H9 (cell line): ENCODE measurements at regions not wholly inside any gene's neighbourhood (a gene's known extent, or its start where the extent isn't known, plus 50 kb on each side); places are given as distances from the start of the nearest gene placed in this dataset.

Experiments used
- DNase-seq: peaks from one replicate; pipeline ENCODE4 v3.0.0-alpha.2; 2017
- H2AFZ ChIP-seq: one replicate; pipeline ENCODE4 v1.6.1; 2013; ENCODE audit warnings: mild to moderate bottlenecking, low read length, control low read depth, moderate library complexity
- H2AK5ac ChIP-seq: 2 replicates; pipeline ENCODE4 v1.6.1; 2013; ENCODE audit warnings: low read length, control low read depth, mixed read lengths; ENCODE audit not compliant: insufficient read length
- H2BK120ac ChIP-seq: one replicate; pipeline ENCODE4 v1.6.1; 2013; ENCODE audit warnings: low read depth, mild to moderate bottlenecking, low read length, control low read depth, inconsistent platforms; ENCODE audit not compliant: poor library complexity, severe bottlenecking
- H2BK12ac ChIP-seq: 2 replicates; pipeline ENCODE4 v1.6.1; 2013; ENCODE audit warnings: low read length, control low read depth, mixed read lengths, low read depth; ENCODE audit not compliant: insufficient read length
- H2BK15ac ChIP-seq: 2 replicates; pipeline ENCODE4 v1.6.1; 2013; ENCODE audit warnings: low read depth, low read length, control low read depth
- H2BK20ac ChIP-seq: one replicate; pipeline ENCODE4 v1.6.1; 2013; ENCODE audit warnings: low read depth, mild to moderate bottlenecking, low read length, control low read depth, inconsistent platforms; ENCODE audit not compliant: poor library complexity, severe bottlenecking
- H2BK5ac ChIP-seq: 2 replicates; pipeline ENCODE4 v1.6.1; 2013; ENCODE audit warnings: low read length, control low read depth, mixed read lengths; ENCODE audit not compliant: insufficient read length
- H3K14ac ChIP-seq: 2 replicates; pipeline ENCODE4 v1.6.1; 2013; ENCODE audit warnings: low read length, control low read depth; ENCODE audit not compliant: insufficient read depth
- H3K18ac ChIP-seq: 2 replicates; pipeline ENCODE4 v1.6.1; 2013; ENCODE audit warnings: low read depth, mild to moderate bottlenecking, mixed read lengths, low read length, control low read depth; ENCODE audit not compliant: insufficient read length
- H3K23ac ChIP-seq: 2 replicates; pipeline ENCODE4 v1.6.1; 2013; ENCODE audit warnings: low read length, control low read depth, mixed read lengths, low read depth; ENCODE audit not compliant: insufficient read length
- H3K23me2 ChIP-seq: 2 replicates; pipeline ENCODE4 v1.6.1; 2013; ENCODE audit warnings: low read depth, mild to moderate bottlenecking, mixed read lengths, low read length, control low read depth; ENCODE audit not compliant: insufficient read length, poor library complexity, severe bottlenecking
- H3K27ac ChIP-seq: 2 replicates; pipeline ENCODE4 v1.5.1; 2013; ENCODE audit warnings: low read length, control low read depth, mixed read lengths, low read depth; ENCODE audit not compliant: insufficient read length
- H3K27me3 ChIP-seq: 2 replicates; pipeline ENCODE4 v1.6.1; 2013; ENCODE audit warnings: low read length, control low read depth, inconsistent platforms; ENCODE audit not compliant: insufficient read depth
- H3K4ac ChIP-seq: 2 replicates; pipeline ENCODE4 v1.6.1; 2013; ENCODE audit warnings: low read depth, mild to moderate bottlenecking, control low read depth, inconsistent platforms, low read length, moderate library complexity
- H3K4me1 ChIP-seq: 2 replicates; pipeline ENCODE4 v1.6.1; 2013; ENCODE audit warnings: low read length, control low read depth, inconsistent platforms; ENCODE audit not compliant: insufficient read depth
- H3K4me2 ChIP-seq: 2 replicates; pipeline ENCODE4 v1.6.1; 2013; ENCODE audit warnings: low read length, control low read depth, mixed read lengths; ENCODE audit not compliant: insufficient read length, insufficient read depth
- H3K56ac ChIP-seq: 2 replicates; pipeline ENCODE4 v1.6.1; 2013; ENCODE audit warnings: low read depth, mild to moderate bottlenecking, mixed read lengths, low read length, control low read depth; ENCODE audit not compliant: insufficient read length
- H3K79me1 ChIP-seq: 2 replicates; pipeline ENCODE4 v1.6.1; 2013; ENCODE audit warnings: low read depth, mild to moderate bottlenecking, moderate library complexity, low read length, control low read depth, inconsistent platforms; ENCODE audit not compliant: insufficient read depth, poor library complexity, severe bottlenecking
- H3K79me2 ChIP-seq: 2 replicates; pipeline ENCODE4 v1.6.1; 2013; ENCODE audit warnings: low read length, control low read depth, inconsistent platforms; ENCODE audit not compliant: insufficient read depth
- H3K9ac ChIP-seq: 2 replicates; pipeline ENCODE4 v1.6.1; 2013; ENCODE audit warnings: low read length, control low read depth, mixed read lengths; ENCODE audit not compliant: insufficient read length; ENCODE audit errors: extremely low read depth
- H3K9me3 ChIP-seq: one replicate; pipeline ENCODE4 v1.6.1; 2013; ENCODE audit warnings: low read depth, low read length, inconsistent platforms; ENCODE audit not compliant: control insufficient read depth
- H3T11ph ChIP-seq: one replicate; pipeline ENCODE4 v1.6.1; 2013; ENCODE audit warnings: mild to moderate bottlenecking, low read length, control low read depth, inconsistent platforms
- H4K20me1 ChIP-seq: one replicate; pipeline ENCODE4 v1.6.1; 2013; ENCODE audit not compliant: control insufficient read depth, insufficient read length, insufficient read depth
- H4K5ac ChIP-seq: 2 replicates; pipeline ENCODE4 v1.6.1; 2013; ENCODE audit warnings: low read depth, mild to moderate bottlenecking, mixed read lengths, low read length, control low read depth; ENCODE audit not compliant: insufficient read length
- H4K8ac ChIP-seq: replicated peaks from 2 replicates; pipeline ENCODE4 v1.6.1; 2013; ENCODE audit warnings: low read length, control low read depth, mixed read lengths, low read depth; ENCODE audit not compliant: insufficient read length
- H4K91ac ChIP-seq: 2 replicates; pipeline ENCODE4 v1.6.1; 2013; ENCODE audit warnings: low read depth, mild to moderate bottlenecking, moderate library complexity, mixed read lengths, low read length, control low read depth; ENCODE audit not compliant: insufficient read length
- H3K27ac Mint-ChIP-seq, 3 experiments: 2 replicates in 2 of 3; 3 replicates in 1 of 3; pipeline ENCODE4 v1.8.0; 2020 to 2021; ENCODE audit warnings: mixed read lengths in 3 of 3, mild to moderate bottlenecking in 1 of 3, moderate library complexity in 1 of 3
- H3K27me3 Mint-ChIP-seq: 2 replicates; pipeline ENCODE4 v1.8.0; 2021; ENCODE audit warnings: low read depth, mild to moderate bottlenecking, moderate library complexity, mixed read lengths
- H3K36me3 Mint-ChIP-seq, 3 experiments: 2 replicates in 2 of 3; 3 replicates in 1 of 3; pipeline ENCODE4 v1.8.0; 2020 to 2021; ENCODE audit warnings: low read depth in 3 of 3, mixed read lengths in 3 of 3; ENCODE audit not compliant: insufficient read depth in 1 of 3
- H3K4me1 Mint-ChIP-seq, 2 experiments: 2 replicates each; pipeline ENCODE4 v1.8.0; 2020; ENCODE audit warnings: mixed read lengths in 2 of 2
- H3K4me3 Mint-ChIP-seq, 2 experiments: 2 replicates in 1 of 2; 3 replicates in 1 of 2; pipeline ENCODE4 v1.8.0; 2020 to 2021; ENCODE audit warnings: mild to moderate bottlenecking in 2 of 2, mixed read lengths in 2 of 2, moderate library complexity in 1 of 2
- H3K9me3 Mint-ChIP-seq, 2 experiments: 2 replicates in 1 of 2; 3 replicates in 1 of 2; pipeline ENCODE4 v1.8.0; 2020; ENCODE audit warnings: mild to moderate bottlenecking in 2 of 2, mixed read lengths in 2 of 2, moderate library complexity in 1 of 2
- WGBS: extraction: QIAGEN DNeasy Blood & Tissue Kit; methylation state at CpG from one replicate; pipeline ENCODE4 v1.1.7; 2013; ENCODE audit warnings: missing lambda C conversion rate, low lambda C conversion rate, mixed read lengths; ENCODE audit not compliant: insufficient read length; ENCODE audit errors: extremely low coverage; 5-methylcytosine and 5-hydroxymethylcytosine counted together
- TF ChIP-seq, protein P1 (sequence below): fragments of 200-600 bp; sonication (generic); conservative IDR thresholded peaks from 3 replicates; pipeline ENCODE4 v1.8.0; 2021; ENCODE audit warnings: antibody characterized with exemption, mild to moderate bottlenecking

DNA sequence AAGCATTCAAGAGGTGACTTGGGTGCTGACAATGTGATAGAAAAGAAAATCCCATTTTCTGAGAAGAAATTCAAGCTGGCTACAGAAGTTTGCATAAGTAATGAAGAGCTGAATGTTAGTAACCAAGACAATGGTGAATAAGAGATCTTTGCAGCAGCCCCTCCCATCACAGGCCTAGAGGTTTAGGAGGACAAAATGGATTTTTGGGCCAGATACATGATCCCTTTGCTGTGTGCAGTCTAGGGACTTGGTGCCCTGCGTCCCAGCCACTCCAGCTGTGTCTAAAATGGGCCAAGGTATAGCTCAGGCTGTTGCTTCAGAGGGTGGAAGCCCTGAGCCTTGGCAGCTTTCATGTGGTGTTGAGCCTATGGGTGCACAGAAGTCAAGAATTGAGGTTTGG lies 107.0 kb upstream of the EPHA5 start:
- Histone ChIP-seq H2BK12ac (no peak overlapping the region), H4K8ac (no peak overlapping the region), H2BK15ac (no peak overlapping the region), H3K14ac (no peak overlapping the region), H3K27me3 (no peaks in the 10 kb centered on the region), H2BK120ac (no peak overlapping the region), H3T11ph (no peak overlapping the region), H3K18ac (no peak overlapping the region), H3K4ac (no peak overlapping the region), H4K5ac (no peak overlapping the region), H2AFZ (no peak overlapping the region), H2AK5ac (no peak overlapping the region), H4K20me1 (no peaks in the 10 kb centered on the region), H3K4me1 (no peaks in the 10 kb centered on the region), H3K23me2 (no peaks in the 10 kb centered on the region), H2BK5ac (no peak overlapping the region), H3K23ac (no peak overlapping the region), H3K79me1 (no peaks in the 10 kb centered on the region), H3K79me2 (no peaks in the 10 kb centered on the region), H3K27ac (no peak overlapping the region), H3K4me2 (no peak overlapping the region), H3K56ac (no peak overlapping the region), H3K9me3 (no peaks in the 10 kb centered on the region), H3K9ac (no peak overlapping the region), H2BK20ac (no peak overlapping the region), H4K91ac (no peak overlapping the region)
- WGBS: no CpG with 5 or more reads among the region's 1 CpG
- DNase-seq: no peak
- Mint-ChIP-seq H3K4me1 (no peaks in the 10 kb centered on the region), H3K4me3 (no peak overlapping the region), H3K9me3 (peaks cover 26 to 43% of the 10 kb centered on the region in 2 experiments), H3K27me3 (no peaks in the 10 kb centered on the region), H3K27ac (no peak overlapping the region), H3K36me3 (peaks cover 26 to 38% (median 31%) of the 10 kb centered on the region in 3 experiments)
- TF ChIP-seq, protein P1, sequence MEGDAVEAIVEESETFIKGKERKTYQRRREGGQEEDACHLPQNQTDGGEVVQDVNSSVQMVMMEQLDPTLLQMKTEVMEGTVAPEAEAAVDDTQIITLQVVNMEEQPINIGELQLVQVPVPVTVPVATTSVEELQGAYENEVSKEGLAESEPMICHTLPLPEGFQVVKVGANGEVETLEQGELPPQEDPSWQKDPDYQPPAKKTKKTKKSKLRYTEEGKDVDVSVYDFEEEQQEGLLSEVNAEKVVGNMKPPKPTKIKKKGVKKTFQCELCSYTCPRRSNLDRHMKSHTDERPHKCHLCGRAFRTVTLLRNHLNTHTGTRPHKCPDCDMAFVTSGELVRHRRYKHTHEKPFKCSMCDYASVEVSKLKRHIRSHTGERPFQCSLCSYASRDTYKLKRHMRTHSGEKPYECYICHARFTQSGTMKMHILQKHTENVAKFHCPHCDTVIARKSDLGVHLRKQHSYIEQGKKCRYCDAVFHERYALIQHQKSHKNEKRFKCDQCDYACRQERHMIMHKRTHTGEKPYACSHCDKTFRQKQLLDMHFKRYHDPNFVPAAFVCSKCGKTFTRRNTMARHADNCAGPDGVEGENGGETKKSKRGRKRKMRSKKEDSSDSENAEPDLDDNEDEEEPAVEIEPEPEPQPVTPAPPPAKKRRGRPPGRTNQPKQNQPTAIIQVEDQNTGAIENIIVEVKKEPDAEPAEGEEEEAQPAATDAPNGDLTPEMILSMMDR: no peak
